HCT116 (cell line): ENCODE measurements at regions not wholly inside any gene's neighbourhood (a gene's known extent, or its start where the extent isn't known, plus 50 kb on each side); places are given as distances from the start of the nearest gene placed in this dataset.

Source experiments
- ATAC-seq: fragments of 200-7000 bp; cut with Tn5 transposase; 2 replicates; pipeline ENCODE4 v1.9.1; 2020; ENCODE audit warnings: mild to moderate bottlenecking, moderate library complexity
- BruUV-seq: library from RNA; stranded (reverse); fragments of 400-500 nt; replicated peaks from 2 replicates; lab custom pipeline; 2021; lab: Mats Ljungman, UMichigan
- CTCF ChIA-PET: fragments of 300-600 bp; sonication (Branson Sonifier 250); formaldehyde crosslinking; loops from one replicate; lab custom pipeline; 2021; ENCODE audit warnings: antibody characterized with exemption; lab: Charles Lee
- POLR2A ChIA-PET: fragments of 300-600, 350-600 bp; sonication (Branson Sonifier 250); formaldehyde crosslinking; loops from one replicate; lab custom pipeline; 2021; ENCODE audit warnings: antibody characterized with exemption; lab: Charles Lee
- RAD21 ChIA-PET, 2 experiments: fragments of 300-600 bp; sonication (Branson Sonifier 250); formaldehyde crosslinking; loops; one replicate each; lab custom pipeline; 2023; ENCODE audit warnings: low total read pairs in 2 of 2; ENCODE audit not compliant: uncharacterized antibody in 2 of 2, unreplicated experiment in 2 of 2, low non-redundant PET in 1 of 2; lab: Charles Lee
- DNase-seq: peaks from one replicate; pipeline ENCODE4 v3.0.0-alpha.2; 2010; ENCODE audit warnings: low read depth, low spot score
- H2AFZ ChIP-seq: fragments of 200-600 bp; shearing (Covaris generic), sonication (generic); 2 replicates; pipeline ENCODE4 v1.6.1; 2017; ENCODE audit warnings: low read depth, mixed run types, mixed read lengths, antibody characterized with exemption, low read length; ENCODE audit not compliant: poor library complexity, severe bottlenecking
- H3K27ac ChIP-seq: 2 replicates; pipeline ENCODE4 v1.5.1; 2012; ENCODE audit warnings: low read depth, low read length
- H3K27me3 ChIP-seq: fragments of 200-600 bp; sonication (generic); 2 replicates; pipeline ENCODE4 v1.6.1; 2016; ENCODE audit warnings: mixed run types, low read length, mixed read lengths; ENCODE audit not compliant: insufficient read depth
- H3K36me3 ChIP-seq, 2 experiments: fragments of 200-500 bp in 1 of 2; fragments of 200-600 bp in 1 of 2; sonication (Bioruptor generic) in 1 of 2; sonication (generic) in 1 of 2; 2 replicates each; pipeline versions ENCODE4 v1.5.1 to v1.6.1; 2014 to 2016; ENCODE audit warnings: low read length in 2 of 2, inconsistent platforms in 1 of 2, mixed read lengths in 1 of 2, mixed run types in 1 of 2; ENCODE audit not compliant: insufficient read depth in 2 of 2, control insufficient read depth in 1 of 2
- H3K4me1 ChIP-seq, 2 experiments: fragments of 200-600 bp in 1 of 2; sonication (generic) in 1 of 2; 2 replicates each; pipeline versions ENCODE4 v1.5.1 to v1.6.1; 2012 to 2017; ENCODE audit warnings: low read length in 2 of 2, inconsistent platforms in 1 of 2, mild to moderate bottlenecking in 1 of 2, mixed read lengths in 1 of 2, mixed run types in 1 of 2, moderate library complexity in 1 of 2; ENCODE audit not compliant: insufficient read depth in 2 of 2, control insufficient read depth in 1 of 2
- H3K4me2 ChIP-seq: fragments of 200-600 bp; sonication (generic); 2 replicates; pipeline ENCODE4 v1.6.1; 2017; ENCODE audit warnings: mixed run types, low read length, mixed read lengths
- H3K4me3 ChIP-seq, 2 experiments: fragments of 200-600 bp in 1 of 2; sonication (generic) in 1 of 2; replicated peaks in 1 of 2; 2 replicates each; pipeline ENCODE4 v1.5.1; 2011 to 2016; ENCODE audit warnings: low read length in 2 of 2, control low read depth in 1 of 2, low read depth in 1 of 2, mild to moderate bottlenecking in 1 of 2, mixed read lengths in 1 of 2, mixed run types in 1 of 2
- H3K79me2 ChIP-seq: fragments of 200-600 bp; sonication (generic); 2 replicates; pipeline ENCODE4 v1.6.1; 2017; ENCODE audit warnings: mild to moderate bottlenecking, mixed run types, low read length, moderate library complexity, mixed read lengths; ENCODE audit not compliant: insufficient read depth
- H3K9ac ChIP-seq: fragments of 200-600 bp; sonication (generic); 2 replicates; pipeline ENCODE4 v1.6.1; 2016; ENCODE audit warnings: low read length, mixed read lengths
- H3K9me2 ChIP-seq: fragments of 200-600 bp; sonication (generic), shearing (Covaris generic); 2 replicates; pipeline ENCODE4 v1.6.1; 2017; ENCODE audit warnings: mixed run types, mild to moderate bottlenecking, moderate library complexity; ENCODE audit not compliant: insufficient read depth
- H3K9me3 ChIP-seq, 2 experiments: fragments of 200-500 bp in 1 of 2; fragments of 200-600 bp in 1 of 2; sonication (Bioruptor generic) in 1 of 2; sonication (generic) in 1 of 2; 2 replicates each; pipeline ENCODE4 v1.6.1; 2014 to 2017; ENCODE audit warnings: low read length in 2 of 2, mixed read lengths in 2 of 2, inconsistent platforms in 1 of 2, low read depth in 1 of 2, mild to moderate bottlenecking in 1 of 2, mixed run types in 1 of 2, moderate library complexity in 1 of 2; ENCODE audit not compliant: control insufficient read depth in 1 of 2, insufficient read depth in 1 of 2
- H4K20me1 ChIP-seq: fragments of 200-600 bp; sonication (generic), shearing (Covaris generic); 2 replicates; pipeline ENCODE4 v1.6.1; 2017; ENCODE audit warnings: mixed run types, mild to moderate bottlenecking, moderate library complexity; ENCODE audit not compliant: insufficient read depth
- ATF3 ChIP-seq: IDR thresholded peaks from 2 replicates; pipeline ENCODE4 v1.6.1; 2012
- CTCF ChIP-seq, 3 experiments: fragments of 200-600 bp in 1 of 3; sonication (generic) in 1 of 3; IDR thresholded peaks in 2 of 3; conservative IDR thresholded peaks in 1 of 3; 2 replicates each; pipeline ENCODE4 v1.5.1; 2012 to 2017; ENCODE audit warnings: low read depth in 2 of 3, low read length in 2 of 3, antibody characterized with exemption in 1 of 3, borderline replicate concordance in 1 of 3, control low read depth in 1 of 3, mild to moderate bottlenecking in 1 of 3, mixed read lengths in 1 of 3, mixed run types in 1 of 3, moderate library complexity in 1 of 3; ENCODE audit not compliant: insufficient read depth in 1 of 3
- ELF1 ChIP-seq: IDR thresholded peaks from 2 replicates; pipeline ENCODE4 v1.6.1; 2012; ENCODE audit warnings: low read depth, borderline replicate concordance
- EZH2 ChIP-seq: fragments of 200-600 bp; sonication (generic); IDR thresholded peaks from 2 replicates; pipeline ENCODE4 v1.6.1; 2017; ENCODE audit warnings: antibody characterized with exemption, mixed run types
- FOSL1 ChIP-seq: IDR thresholded peaks from 2 replicates; pipeline ENCODE4 v1.6.1; 2012; ENCODE audit warnings: low read depth
- JUND ChIP-seq: IDR thresholded peaks from 2 replicates; pipeline ENCODE4 v1.6.1; 2012
- POLR2A ChIP-seq: IDR thresholded peaks from 2 replicates; pipeline ENCODE4 v1.7.0; 2011; ENCODE audit warnings: borderline replicate concordance; ENCODE audit not compliant: insufficient read depth, insufficient read length; ENCODE audit errors: extremely low read depth
- RAD21 ChIP-seq: IDR thresholded peaks from 2 replicates; pipeline ENCODE4 v1.6.1; 2012; ENCODE audit warnings: low read depth, mild to moderate bottlenecking
- REST ChIP-seq: IDR thresholded peaks from 2 replicates; pipeline ENCODE4 v1.6.1; 2012; ENCODE audit warnings: low read depth
- SIN3A ChIP-seq: IDR thresholded peaks from 2 replicates; pipeline ENCODE4 v1.6.1; 2012; ENCODE audit warnings: low read depth
- SP1 ChIP-seq: IDR thresholded peaks from 2 replicates; pipeline ENCODE4 v1.6.1; 2012; ENCODE audit warnings: low read depth
- YY1 ChIP-seq: IDR thresholded peaks from 2 replicates; pipeline ENCODE4 v1.6.1; 2011; ENCODE audit warnings: low read length, low read depth, moderate library complexity, mild to moderate bottlenecking; ENCODE audit not compliant: insufficient replicate concordance; ENCODE audit errors: extremely low read depth
- ZFX ChIP-seq: fragments of 450-650 bp; IDR thresholded peaks from 2 replicates; pipeline ENCODE4 v1.6.1; 2017
- intact Hi-C: fragments of 100-400 bp; cut with micrococcal nuclease; formaldehyde crosslinking; loops from 2 replicates; pipeline ENCODE4 v1.10.0; 2022

- Histone ChIP-seq H3K4me3 (no peak overlapping the region), H3K36me3 (no peaks in the 10 kb centered on the region), H3K79me2 (no peaks in the 10 kb centered on the region), H3K9ac (no peak overlapping the region), H3K9me2 (no peaks in the 10 kb centered on the region), H2AFZ (no peak overlapping the region), H3K4me1 (peaks cover 0 to 2% of the 10 kb centered on the region in 2 experiments; a peak in 1 of 4 replicates), H3K27ac (no peak overlapping the region)
- intact Hi-C loops: no loop called here
- POLR2A ChIA-PET: no interaction called here
- no peak for DNase-seq
- TF ChIP-seq JUND (no peak), REST (no peak), YY1 (no peak), SIN3A (no peak), EZH2 (no peak), POLR2A (no peak), ZFX (no peak), FOSL1 (no peak), CTCF (IDR thresholded peaks at IDR 0.05 in 2 of 3, conservative IDR thresholded peaks at IDR 0.05 in 1 of 3; ENCODE audit: borderline replicate concordance in 1 of 3, insufficient read depth in 1 of 3, low read depth in 2 of 3, low read length in 2 of 3) (no peak), SP1 (no peak), ELF1 (no peak), ATF3 (no peak), RAD21 (no peak)
- TF ChIP-seq, all 23 proteins: peak for 0
- Histone ChIP-seq H4K20me1 (no peaks in the 10 kb centered on the region), H3K27me3 (no peaks in the 10 kb centered on the region), H3K4me2 (no peak overlapping the region), H3K9me3 (no peaks in the 10 kb centered on the region)
- RAD21 ChIA-PET: no interaction called here
- BruUV-seq: no TSS peak
- CTCF ChIA-PET: interaction anchor here (1.2 to 1.6 kb wide), 3 partner anchors 10 to 810 kb away, joined by 4 to 5 read pairs (median 4); no protein-coding TSS in a partner anchor
- no peak for ATAC-seq
Measured at GRCh38 chr5:53424686-53425615, 55.5 kb upstream of the FST start.
